Neural progenitor cell (in vitro differentiated cells): ENCODE measurements at regions not wholly inside any gene's neighbourhood (a gene's known extent, or its start where the extent isn't known, plus 50 kb on each side); places are given as distances from the start of the nearest gene placed in this dataset.

Source experiments
- CTCF ChIP-seq: fragments of 200-600 bp; sonication (generic); IDR thresholded peaks from 2 replicates; pipeline ENCODE4 v1.5.1; 2017; ENCODE audit warnings: antibody characterized with exemption, mild to moderate bottlenecking
- EZH2 ChIP-seq: fragments of 200-600 bp; sonication (generic); IDR thresholded peaks from 2 replicates; pipeline ENCODE4 v1.6.1; 2017; ENCODE audit warnings: antibody characterized with exemption, mild to moderate bottlenecking, moderate library complexity

- TF ChIP-seq CTCF (no peak), EZH2 (no peak)
Observed at GRCh38 chr2:235263205-235264120, 230.4 kb upstream of the AGAP1 start.
